ENCODE measurements at regions not wholly inside any gene's neighbourhood (a gene's known extent, or its start where the extent isn't known, plus 50 kb on each side); places are given as distances from the start of the nearest gene placed in this dataset.

- H3K9ac ChIP-seq (ENCODE audit: insufficient read length, low read depth): no peak overlapping the region
- TF ChIP-seq ZNF274 (IDR thresholded peaks at IDR 0.05; ENCODE audit: low read depth, low read length) (no peak), SUZ12 (IDR thresholded peaks at IDR 0.05; ENCODE audit: extremely low read depth, insufficient read depth, insufficient read length) (no peak), YY1 (IDR thresholded peaks at IDR 0.05; ENCODE audit: insufficient read depth, insufficient read length) (no peak)
- H3K4me1 ChIP-seq (ENCODE audit: insufficient read depth, insufficient read length): no peaks in the 10 kb centered on the region
- DNase-seq (ENCODE audit: low read depth, low spot score): no peak
- no peaks in the 10 kb centered on the region for H3K27me3 ChIP-seq (ENCODE audit: insufficient read depth, insufficient read length)
- H3K4me3 ChIP-seq (ENCODE audit: insufficient read length, low read depth): no peak overlapping the region
- no peaks in the 10 kb centered on the region for H3K36me3 ChIP-seq (ENCODE audit: insufficient read depth, insufficient read length, low read length)
- H3K9me3 ChIP-seq (ENCODE audit: insufficient read depth, low read length): no peaks in the 10 kb centered on the region
These were observed 117.0 kb downstream of the FANCF start for GRCh38 chr11:22508665-22509064.

- H3K27me3 ChIP-seq (ENCODE audit: insufficient read depth, insufficient read length): no peaks in the 10 kb centered on the region
- TF ChIP-seq SUZ12 (IDR thresholded peaks at IDR 0.05; ENCODE audit: extremely low read depth, insufficient read depth, insufficient read length) (no peak), ZNF274 (IDR thresholded peaks at IDR 0.05; ENCODE audit: low read depth, low read length) (no peak), YY1 (IDR thresholded peaks at IDR 0.05; ENCODE audit: insufficient read depth, insufficient read length) (no peak)
These were observed 128.1 kb downstream of the FANCF start for GRCh38 chr11:22497474-22497873.

GRCh38 chr11:22491555-22492225 lies 133.9 kb downstream of the FANCF start:
- no peaks in the 10 kb centered on the region for H3K4me1 ChIP-seq (ENCODE audit: insufficient read depth, insufficient read length)
- H3K36me3 ChIP-seq (ENCODE audit: insufficient read depth, insufficient read length, low read length): no peaks in the 10 kb centered on the region
- no peak overlapping the region for H3K4me3 ChIP-seq (ENCODE audit: insufficient read length, low read depth)
- H3K9ac ChIP-seq (ENCODE audit: insufficient read length, low read depth): no peak overlapping the region
- DNase-seq (ENCODE audit: low read depth, low spot score): no peak
- TF ChIP-seq YY1 (IDR thresholded peaks at IDR 0.05; ENCODE audit: insufficient read depth, insufficient read length): no peak
- no peak for TF ChIP-seq ZNF274 (IDR thresholded peaks at IDR 0.05; ENCODE audit: low read depth, low read length)
- no peaks in the 10 kb centered on the region for H3K9me3 ChIP-seq (ENCODE audit: insufficient read depth, low read length)
- no peaks in the 10 kb centered on the region for H3K27me3 ChIP-seq (ENCODE audit: insufficient read depth, insufficient read length)

More at GRCh38 chr11:22497474-22497873, 128.1 kb downstream of the FANCF start:
- Histone ChIP-seq H3K4me1 (ENCODE audit: insufficient read depth, insufficient read length) (no peaks in the 10 kb centered on the region), H3K9me3 (ENCODE audit: insufficient read depth, low read length) (no peaks in the 10 kb centered on the region), H3K9ac (ENCODE audit: insufficient read length, low read depth) (no peak overlapping the region), H3K4me3 (ENCODE audit: insufficient read length, low read depth) (no peak overlapping the region), H3K36me3 (ENCODE audit: insufficient read depth, insufficient read length, low read length) (no peaks in the 10 kb centered on the region)
- no peak for DNase-seq (ENCODE audit: low read depth, low spot score)

- Histone ChIP-seq H3K9ac (ENCODE audit: insufficient read length, low read depth) (no peak overlapping the region), H3K27me3 (ENCODE audit: insufficient read depth, insufficient read length) (no peaks in the 10 kb centered on the region), H3K9me3 (ENCODE audit: insufficient read depth, low read length) (no peaks in the 10 kb centered on the region), H3K4me3 (ENCODE audit: insufficient read length, low read depth) (no peak overlapping the region), H3K4me1 (ENCODE audit: insufficient read depth, insufficient read length) (no peaks in the 10 kb centered on the region), H3K36me3 (ENCODE audit: insufficient read depth, insufficient read length, low read length) (no peaks in the 10 kb centered on the region)
- DNase-seq (ENCODE audit: low read depth, low spot score): no peak
- TF ChIP-seq SUZ12 (IDR thresholded peaks at IDR 0.05; ENCODE audit: extremely low read depth, insufficient read depth, insufficient read length) (no peak), YY1 (IDR thresholded peaks at IDR 0.05; ENCODE audit: insufficient read depth, insufficient read length) (no peak), ZNF274 (IDR thresholded peaks at IDR 0.05; ENCODE audit: low read depth, low read length) (no peak)
These were observed 142.0 kb downstream of the SLC17A6 start for GRCh38 chr11:22479971-22480720.

GRCh38 chr11:22479208-22479607 lies 141.0 kb downstream of the SLC17A6 start:
- DNase-seq (ENCODE audit: low read depth, low spot score): no peak
- Histone ChIP-seq H3K4me3 (ENCODE audit: insufficient read length, low read depth) (no peak overlapping the region), H3K36me3 (ENCODE audit: insufficient read depth, insufficient read length, low read length) (no peaks in the 10 kb centered on the region), H3K9me3 (ENCODE audit: insufficient read depth, low read length) (no peaks in the 10 kb centered on the region), H3K27me3 (ENCODE audit: insufficient read depth, insufficient read length) (no peaks in the 10 kb centered on the region), H3K4me1 (ENCODE audit: insufficient read depth, insufficient read length) (no peaks in the 10 kb centered on the region), H3K9ac (ENCODE audit: insufficient read length, low read depth) (no peak overlapping the region)
- TF ChIP-seq ZNF274 (IDR thresholded peaks at IDR 0.05; ENCODE audit: low read depth, low read length) (no peak), YY1 (IDR thresholded peaks at IDR 0.05; ENCODE audit: insufficient read depth, insufficient read length) (no peak), SUZ12 (IDR thresholded peaks at IDR 0.05; ENCODE audit: extremely low read depth, insufficient read depth, insufficient read length) (no peak)

- H3K4me1 ChIP-seq (ENCODE audit: insufficient read depth, insufficient read length): no peaks in the 10 kb centered on the region
- H3K4me3 ChIP-seq (ENCODE audit: insufficient read length, low read depth): no peak overlapping the region
- no peaks in the 10 kb centered on the region for H3K27me3 ChIP-seq (ENCODE audit: insufficient read depth, insufficient read length)
- no peaks in the 10 kb centered on the region for H3K9me3 ChIP-seq (ENCODE audit: insufficient read depth, low read length)
- TF ChIP-seq YY1 (IDR thresholded peaks at IDR 0.05; ENCODE audit: insufficient read depth, insufficient read length) (no peak), ZNF274 (IDR thresholded peaks at IDR 0.05; ENCODE audit: low read depth, low read length) (no peak), SUZ12 (IDR thresholded peaks at IDR 0.05; ENCODE audit: extremely low read depth, insufficient read depth, insufficient read length) (no peak)
- H3K36me3 ChIP-seq (ENCODE audit: insufficient read depth, insufficient read length, low read length): no peaks in the 10 kb centered on the region
- no peak overlapping the region for H3K9ac ChIP-seq (ENCODE audit: insufficient read length, low read depth)
- no peak for DNase-seq (ENCODE audit: low read depth, low spot score)
These were observed 140.0 kb downstream of the SLC17A6 start for GRCh38 chr11:22478169-22478568.

- no peaks in the 10 kb centered on the region for H3K9me3 ChIP-seq (ENCODE audit: insufficient read depth, low read length)
- no peak overlapping the region for H3K4me3 ChIP-seq (ENCODE audit: insufficient read length, low read depth)
- H3K4me1 ChIP-seq (ENCODE audit: insufficient read depth, insufficient read length): no peaks in the 10 kb centered on the region
- no peak for DNase-seq (ENCODE audit: low read depth, low spot score)
- TF ChIP-seq ZNF274 (IDR thresholded peaks at IDR 0.05; ENCODE audit: low read depth, low read length): no peak
- TF ChIP-seq SUZ12 (IDR thresholded peaks at IDR 0.05; ENCODE audit: extremely low read depth, insufficient read depth, insufficient read length): no peak
- TF ChIP-seq YY1 (IDR thresholded peaks at IDR 0.05; ENCODE audit: insufficient read depth, insufficient read length): no peak
- no peaks in the 10 kb centered on the region for H3K27me3 ChIP-seq (ENCODE audit: insufficient read depth, insufficient read length)
- no peak overlapping the region for H3K9ac ChIP-seq (ENCODE audit: insufficient read length, low read depth)
- H3K36me3 ChIP-seq (ENCODE audit: insufficient read depth, insufficient read length, low read length): no peaks in the 10 kb centered on the region
These were observed 139.1 kb downstream of the SLC17A6 start for GRCh38 chr11:22477312-22477711.
